A549 (cell line): ENCODE measurements at regions not wholly inside any gene's neighbourhood (a gene's known extent, or its start where the extent isn't known, plus 50 kb on each side); places are given as distances from the start of the nearest gene placed in this dataset.

Experiments
- CTCF ChIP-seq: fragments of >200 bp; sonication (Bioruptor Twin); formaldehyde crosslinking; IDR thresholded peaks from 3 replicates; pipeline ENCODE4 v1.5.1; 2016
- EP300 ChIP-seq, 2 experiments: fragments of >200 bp; sonication (Bioruptor Twin); formaldehyde crosslinking; IDR thresholded peaks; 2 replicates in 1 of 2; 3 replicates in 1 of 2; pipeline ENCODE4 v1.6.1; 2016 to 2017
- JUNB ChIP-seq: fragments of >200 bp; sonication (Bioruptor Twin); formaldehyde crosslinking; IDR thresholded peaks from 2 replicates; pipeline ENCODE4 v1.6.1; 2016
- PBX3 ChIP-seq: IDR thresholded peaks from 2 replicates; pipeline ENCODE4 v1.6.1; 2012
- RARB ChIP-seq: fragments of 250-450 bp; sonication (Bioruptor Pico); IDR thresholded peaks from 2 replicates; pipeline ENCODE4 v1.8.0; 2021; ENCODE audit warnings: mild to moderate bottlenecking, moderate library complexity
- RFX5 ChIP-seq: fragments of 450-650 bp; IDR thresholded peaks from 2 replicates; pipeline ENCODE4 v1.7.1; 2014; ENCODE audit warnings: antibody characterized with exemption, mild to moderate bottlenecking, moderate library complexity

- TF ChIP-seq CTCF: no peak
- no peak for TF ChIP-seq RARB
- TF ChIP-seq JUNB: no peak
- no peak for TF ChIP-seq EP300 (IDR thresholded peaks at IDR 0.05)
- TF ChIP-seq PBX3: no peak
- no peak for TF ChIP-seq RFX5
Measured at GRCh38 chr2:187679454-187679853, 125.2 kb upstream of the TFPI start.
